ENCODE measurements at regions not wholly inside any gene's neighbourhood (a gene's known extent, or its start where the extent isn't known, plus 50 kb on each side); places are given as distances from the start of the nearest gene placed in this dataset.

DNA sequence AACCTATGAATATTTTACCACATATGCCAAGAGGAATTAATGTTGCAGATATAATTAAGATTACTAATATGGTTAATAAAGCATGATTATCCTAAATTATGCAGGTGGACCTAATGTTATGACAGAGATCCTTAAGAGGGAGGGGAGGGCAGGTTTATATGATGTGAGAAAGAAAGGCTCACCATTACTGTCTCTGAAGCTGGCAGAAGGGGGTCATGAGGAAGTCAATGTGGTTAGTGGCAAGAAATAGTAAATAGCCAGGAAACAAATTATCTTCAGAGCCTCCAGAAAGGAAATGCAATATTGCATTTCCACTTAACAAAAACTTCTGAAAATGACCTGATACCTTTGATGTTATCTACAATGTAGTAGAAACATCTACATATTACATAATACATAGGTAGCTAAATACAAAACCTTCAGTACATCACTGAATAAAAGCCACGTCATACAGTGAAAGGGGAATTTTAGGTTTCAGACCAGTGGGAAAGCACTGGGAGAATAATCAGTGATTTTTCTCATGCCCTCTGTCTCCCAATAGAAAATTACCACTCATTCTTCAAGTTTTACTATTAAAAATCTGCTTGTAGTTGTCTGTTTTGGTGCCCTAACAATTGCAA is 609.2 kb downstream of the SPOCK3 start (continued):
- TF ChIP-seq, protein P1, sequence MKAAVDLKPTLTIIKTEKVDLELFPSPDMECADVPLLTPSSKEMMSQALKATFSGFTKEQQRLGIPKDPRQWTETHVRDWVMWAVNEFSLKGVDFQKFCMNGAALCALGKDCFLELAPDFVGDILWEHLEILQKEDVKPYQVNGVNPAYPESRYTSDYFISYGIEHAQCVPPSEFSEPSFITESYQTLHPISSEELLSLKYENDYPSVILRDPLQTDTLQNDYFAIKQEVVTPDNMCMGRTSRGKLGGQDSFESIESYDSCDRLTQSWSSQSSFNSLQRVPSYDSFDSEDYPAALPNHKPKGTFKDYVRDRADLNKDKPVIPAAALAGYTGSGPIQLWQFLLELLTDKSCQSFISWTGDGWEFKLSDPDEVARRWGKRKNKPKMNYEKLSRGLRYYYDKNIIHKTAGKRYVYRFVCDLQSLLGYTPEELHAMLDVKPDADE (conservative IDR thresholded peaks at IDR 0.05; ENCODE audit: control insufficient read depth, low read depth, low read length) = no peak
- TF ChIP-seq CHD1 (IDR thresholded peaks at IDR 0.05; ENCODE audit: low read length) (no peak), NCOR1 (IDR thresholded peaks at IDR 0.05) (no peak), NR2F6 (CRISPR knock-in tag; IDR thresholded peaks at IDR 0.05) (no peak)
- TF ChIP-seq, protein P2, sequence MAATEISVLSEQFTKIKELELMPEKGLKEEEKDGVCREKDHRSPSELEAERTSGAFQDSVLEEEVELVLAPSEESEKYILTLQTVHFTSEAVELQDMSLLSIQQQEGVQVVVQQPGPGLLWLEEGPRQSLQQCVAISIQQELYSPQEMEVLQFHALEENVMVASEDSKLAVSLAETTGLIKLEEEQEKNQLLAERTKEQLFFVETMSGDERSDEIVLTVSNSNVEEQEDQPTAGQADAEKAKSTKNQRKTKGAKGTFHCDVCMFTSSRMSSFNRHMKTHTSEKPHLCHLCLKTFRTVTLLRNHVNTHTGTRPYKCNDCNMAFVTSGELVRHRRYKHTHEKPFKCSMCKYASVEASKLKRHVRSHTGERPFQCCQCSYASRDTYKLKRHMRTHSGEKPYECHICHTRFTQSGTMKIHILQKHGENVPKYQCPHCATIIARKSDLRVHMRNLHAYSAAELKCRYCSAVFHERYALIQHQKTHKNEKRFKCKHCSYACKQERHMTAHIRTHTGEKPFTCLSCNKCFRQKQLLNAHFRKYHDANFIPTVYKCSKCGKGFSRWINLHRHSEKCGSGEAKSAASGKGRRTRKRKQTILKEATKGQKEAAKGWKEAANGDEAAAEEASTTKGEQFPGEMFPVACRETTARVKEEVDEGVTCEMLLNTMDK (IDR thresholded peaks at IDR 0.05; ENCODE audit: borderline replicate concordance, insufficient read depth, low read depth, low read length, poor library complexity, severe bottlenecking) = no peak

DNA sequence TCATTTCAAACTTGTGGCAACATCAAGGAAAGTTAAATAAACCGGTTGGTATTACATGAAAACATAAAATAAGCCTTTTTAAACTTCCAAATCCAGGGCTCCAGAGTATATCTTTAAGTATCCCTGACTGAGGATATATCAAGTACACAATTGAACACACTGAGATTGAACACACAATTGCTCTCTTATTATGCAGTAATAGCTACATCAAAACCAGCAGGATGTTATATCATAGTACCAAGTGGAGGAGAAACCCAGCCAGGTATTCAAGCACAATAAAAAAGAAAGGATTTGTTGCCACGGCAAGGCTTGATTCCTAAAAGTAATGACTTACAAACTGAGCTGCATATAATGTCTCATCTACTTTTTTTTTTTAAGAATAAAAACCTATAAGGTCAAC is 605.8 kb downstream of the SPOCK3 start:
- DNase-seq (ENCODE audit: extremely low read depth in 1 of 4, low spot score in 3 of 4) = no peak
- H3K4me3 ChIP-seq = no peak overlapping the region
- no peak for TF ChIP-seq TCFL5 (CRISPR knock-in tag; conservative IDR thresholded peaks at IDR 0.05)
- no peak for TF ChIP-seq RCOR1 (IDR thresholded peaks at IDR 0.05; ENCODE audit: borderline replicate concordance in 1 of 2, low read depth in 2 of 2, low read length in 2 of 2)
- no peak for TF ChIP-seq KAT7 (CRISPR knock-in tag; IDR thresholded peaks at IDR 0.05; ENCODE audit: borderline replicate concordance)
- TF ChIP-seq ZNF140 (CRISPR knock-in tag; IDR thresholded peaks at IDR 0.05) = no peak
- no peak for TF ChIP-seq KAT2B (IDR thresholded peaks at IDR 0.05; ENCODE audit: low read depth, low read length)
- no peak for TF ChIP-seq ZNF75A (CRISPR knock-in tag; IDR thresholded peaks at IDR 0.05)
- TF ChIP-seq NR4A1 (CRISPR knock-in tag; IDR thresholded peaks at IDR 0.05) = no peak
- TF ChIP-seq NR4A1 (tag; IDR thresholded peaks at IDR 0.05) = no peak
- no peak for TF ChIP-seq ZNF766 (CRISPR knock-in tag; conservative IDR thresholded peaks at IDR 0.05)
- TF ChIP-seq ZNF121 (CRISPR knock-in tag; conservative IDR thresholded peaks at IDR 0.05) = no peak
- H3K79me2 ChIP-seq (ENCODE audit: control insufficient read depth, insufficient read depth, low read length) = no peaks in the 10 kb centered on the region
- no TSS peak for BruUV-seq (replicated peaks)
- ChIA-PET CTCF (ENCODE audit: low intra/inter-chr PET ratio) (no interaction called here), POLR2A (no interaction called here)
- no peak overlapping the region for H3K27ac ChIP-seq (ENCODE audit: extremely low read depth, low read depth, low read length)
- H3K27me3 ChIP-seq (ENCODE audit: control insufficient read depth in 2 of 2, insufficient read depth in 2 of 2, low read length in 2 of 2) = no peaks in the 10 kb centered on the region
- no peaks in the 10 kb centered on the region for H3K9me1 ChIP-seq (ENCODE audit: control insufficient read depth, insufficient read depth, low read length)
- ATAC-seq = no peak
- H3K36me3 ChIP-seq (ENCODE audit: control insufficient read depth, insufficient read depth, low read length) = no peaks in the 10 kb centered on the region
- in situ Hi-C loops (cut with MboI) (no loop called here), intact Hi-C loops (cut with micrococcal nuclease) (no loop called here)
- no peaks in the 10 kb centered on the region for H3K4me1 ChIP-seq (replicated peaks in 1 of 2; ENCODE audit: control insufficient read depth in 2 of 2, insufficient read depth in 2 of 2, low read length in 2 of 2)
- H3K4me2 ChIP-seq (ENCODE audit: insufficient read depth, low read length) = no peak overlapping the region
- 0% methylated on average over 2 of the region's 2 CpGs for WGBS (ENCODE audit: insufficient coverage, low coverage, missing lambda C conversion rate)
- no peaks in the 10 kb centered on the region; the same call in 1 of the 2 replicates for H3K9me3 ChIP-seq (replicated peaks; ENCODE audit: control insufficient read depth, insufficient read depth, low read depth, low read length)
- no peak overlapping the region for H3K9ac ChIP-seq (ENCODE audit: insufficient read depth in 1 of 2, low read depth in 2 of 2, low read length in 2 of 2)
- FAIRE-seq = no peak
- no peak overlapping the region for H2AFZ ChIP-seq (ENCODE audit: low read depth, low read length)
- H4K20me1 ChIP-seq (replicated peaks; ENCODE audit: control insufficient read depth, insufficient read depth, low read length) = no peaks in the 10 kb centered on the region
